ENCODE measurements at regions not wholly inside any gene's neighbourhood (a gene's known extent, or its start where the extent isn't known, plus 50 kb on each side); places are given as distances from the start of the nearest gene placed in this dataset.

GRCh38 chr9:126032135-126032534 lies 285.0 kb downstream of the PBX3 start:
- no peaks in the 10 kb centered on the region for H3K36me3 ChIP-seq (ENCODE audit: insufficient read depth)
- no peak overlapping the region for H2AFZ ChIP-seq (ENCODE audit: low read depth)
- no peaks in the 10 kb centered on the region for H3K79me2 ChIP-seq (ENCODE audit: insufficient read depth, low read depth)
- H3K4me3 ChIP-seq (IDR thresholded peaks at IDR 0.05; ENCODE audit: insufficient read depth, low read depth, low read length) = no peak overlapping the region
- TF ChIP-seq CTCF (conservative IDR thresholded peaks at IDR 0.05; ENCODE audit: low read depth, low read length) = no peak
- no peaks in the 10 kb centered on the region for H3K27me3 ChIP-seq (ENCODE audit: insufficient read depth, low read depth)
- H3K9ac ChIP-seq = no peak overlapping the region
- no peak overlapping the region for H3K4me2 ChIP-seq
- no peaks in the 10 kb centered on the region for H3K4me1 ChIP-seq (ENCODE audit: low read depth, poor library complexity, severe bottlenecking)
- H3K27ac ChIP-seq = no peak overlapping the region
- H4K20me1 ChIP-seq (ENCODE audit: insufficient read depth) = no peaks in the 10 kb centered on the region

- H3K36me3 ChIP-seq (ENCODE audit: insufficient read depth) = no peaks in the 10 kb centered on the region
- no peaks in the 10 kb centered on the region for H3K4me1 ChIP-seq (ENCODE audit: low read depth, poor library complexity, severe bottlenecking)
- no peak overlapping the region for H2AFZ ChIP-seq (ENCODE audit: low read depth)
- TF ChIP-seq CTCF (conservative IDR thresholded peaks at IDR 0.05; ENCODE audit: low read depth, low read length) = no peak
- no peak overlapping the region for H3K9ac ChIP-seq
- H4K20me1 ChIP-seq (ENCODE audit: insufficient read depth) = no peaks in the 10 kb centered on the region
- H3K4me3 ChIP-seq (IDR thresholded peaks at IDR 0.05; ENCODE audit: insufficient read depth, low read depth, low read length) = no peak overlapping the region
- no peak overlapping the region for H3K27ac ChIP-seq
- H3K27me3 ChIP-seq (ENCODE audit: insufficient read depth, low read depth) = no peaks in the 10 kb centered on the region
- H3K79me2 ChIP-seq (ENCODE audit: insufficient read depth, low read depth) = no peaks in the 10 kb centered on the region
- no peak overlapping the region for H3K4me2 ChIP-seq
Measured at GRCh38 chr9:126033318-126033717, 286.1 kb downstream of the PBX3 start.

- Histone ChIP-seq H3K27me3 (ENCODE audit: insufficient read depth, low read depth) (no peaks in the 10 kb centered on the region), H3K9ac (no peak overlapping the region), H2AFZ (ENCODE audit: low read depth) (no peak overlapping the region), H3K79me2 (ENCODE audit: insufficient read depth, low read depth) (no peaks in the 10 kb centered on the region), H4K20me1 (ENCODE audit: insufficient read depth) (no peaks in the 10 kb centered on the region), H3K4me2 (no peak overlapping the region), H3K36me3 (ENCODE audit: insufficient read depth) (no peaks in the 10 kb centered on the region), H3K4me1 (ENCODE audit: low read depth, poor library complexity, severe bottlenecking) (no peaks in the 10 kb centered on the region), H3K27ac (no peak overlapping the region), H3K4me3 (IDR thresholded peaks at IDR 0.05; ENCODE audit: insufficient read depth, low read depth, low read length) (no peak overlapping the region)
- no peak for TF ChIP-seq CTCF (conservative IDR thresholded peaks at IDR 0.05; ENCODE audit: low read depth, low read length)
Measured at GRCh38 chr9:126033956-126034355, 286.8 kb downstream of the PBX3 start.

- no peak overlapping the region for H3K4me2 ChIP-seq
- no peak overlapping the region for H3K9ac ChIP-seq
- H2AFZ ChIP-seq (ENCODE audit: low read depth) = no peak overlapping the region
- no peak overlapping the region for H3K4me3 ChIP-seq (IDR thresholded peaks at IDR 0.05; ENCODE audit: insufficient read depth, low read depth, low read length)
- no peaks in the 10 kb centered on the region for H3K27me3 ChIP-seq (ENCODE audit: insufficient read depth, low read depth)
- no peaks in the 10 kb centered on the region for H3K36me3 ChIP-seq (ENCODE audit: insufficient read depth)
- TF ChIP-seq CTCF (conservative IDR thresholded peaks at IDR 0.05; ENCODE audit: low read depth, low read length) = no peak
- H3K4me1 ChIP-seq (ENCODE audit: low read depth, poor library complexity, severe bottlenecking) = no peaks in the 10 kb centered on the region
- H3K27ac ChIP-seq = no peak overlapping the region
- H3K79me2 ChIP-seq (ENCODE audit: insufficient read depth, low read depth) = no peaks in the 10 kb centered on the region
- no peaks in the 10 kb centered on the region for H4K20me1 ChIP-seq (ENCODE audit: insufficient read depth)
Measured at GRCh38 chr9:126036881-126037291, 289.7 kb downstream of the PBX3 start.
